Activated T-helper 17 cell treated with anti-CD3 and anti-CD28 coated beads, Interleukin-2, amount 50 U/mL, for 72 hours (primary cell): ENCODE measurements at regions not wholly inside any gene's neighbourhood (a gene's known extent, or its start where the extent isn't known, plus 50 kb on each side); places are given as distances from the start of the nearest gene placed in this dataset.
"Not testable (repeated sequence)": the region's sequence is repeated elsewhere in the genome, so short reads cannot be mapped to it uniquely, and the experiment has no call there.

Experiments
- ATAC-seq: fragments of 150-1000 bp; cut with Tn5 transposase; replicated peaks from 2 replicates; pipeline ENCODE4 v1.10.0; 2021; ENCODE audit warnings: mild to moderate bottlenecking, moderate library complexity
- H3K27ac Mint-ChIP-seq: one replicate; pipeline ENCODE4 v1.8.0; 2022; ENCODE audit warnings: mixed read lengths
- H3K27me3 Mint-ChIP-seq: one replicate; pipeline ENCODE4 v1.8.0; 2022; ENCODE audit warnings: mixed read lengths
- H3K36me3 Mint-ChIP-seq: one replicate; pipeline ENCODE4 v1.8.0; 2022; ENCODE audit warnings: low read depth, mild to moderate bottlenecking, mixed read lengths
- H3K4me1 Mint-ChIP-seq: one replicate; pipeline ENCODE4 v1.8.0; 2022; ENCODE audit warnings: mixed read lengths
- H3K4me3 Mint-ChIP-seq: one replicate; pipeline ENCODE4 v1.8.0; 2022; ENCODE audit warnings: mild to moderate bottlenecking, mixed read lengths
- H3K9me3 Mint-ChIP-seq: one replicate; pipeline ENCODE4 v1.8.0; 2022; ENCODE audit warnings: mixed read lengths

- Mint-ChIP-seq H3K4me1 (peaks cover 52% of the 10 kb centered on the region), H3K27me3 (no peaks in the 10 kb centered on the region)
These were observed 134.4 kb upstream of the CCND2 start for GRCh38 chr12:4139191-4139590.

GRCh38 chr12:4138532-4138931 is 135.0 kb upstream of the CCND2 start:
- not testable (repeated sequence) for H3K4me3 Mint-ChIP-seq, H3K9me3 Mint-ChIP-seq, ATAC-seq, H3K36me3 Mint-ChIP-seq, H3K27ac Mint-ChIP-seq, H3K27me3 Mint-ChIP-seq
- peaks cover 45% of the 10 kb centered on the region for H3K4me1 Mint-ChIP-seq

More at GRCh38 chr12:4139191-4139590, 134.4 kb upstream of the CCND2 start:
- Mint-ChIP-seq H3K27ac (no peak overlapping the region), H3K36me3 (no peaks in the 10 kb centered on the region), H3K9me3 (no peaks in the 10 kb centered on the region), H3K4me3 (no peak overlapping the region)
- ATAC-seq, result no peak

GRCh38 chr12:4138051-4138450 is 135.5 kb upstream of the CCND2 start:
- Mint-ChIP-seq H3K27me3 (no peaks in the 10 kb centered on the region), H3K4me1 (peaks cover 43% of the 10 kb centered on the region), H3K36me3 (no peaks in the 10 kb centered on the region), H3K4me3 (no peak overlapping the region), H3K9me3 (no peaks in the 10 kb centered on the region), H3K27ac (no peak overlapping the region)
- no peak for ATAC-seq

- Mint-ChIP-seq H3K27ac (no peak overlapping the region), H3K9me3 (no peaks in the 10 kb centered on the region), H3K27me3 (no peaks in the 10 kb centered on the region), H3K36me3 (no peaks in the 10 kb centered on the region), H3K4me1 (peaks cover 37% of the 10 kb centered on the region), H3K4me3 (no peak overlapping the region)
- no peak for ATAC-seq
These were observed 136.1 kb upstream of the CCND2 start for GRCh38 chr12:4137441-4137840.

- peak overlapping the region; percentile 74 for H3K27ac Mint-ChIP-seq
- peaks cover 34% of the 10 kb centered on the region for H3K4me1 Mint-ChIP-seq
- H3K27me3 Mint-ChIP-seq, result no peaks in the 10 kb centered on the region
- H3K9me3 Mint-ChIP-seq, result no peaks in the 10 kb centered on the region
- H3K4me3 Mint-ChIP-seq, result peak overlapping the region; percentile 59
- H3K36me3 Mint-ChIP-seq, result no peaks in the 10 kb centered on the region
- no peak for ATAC-seq
These were observed 136.5 kb upstream of the CCND2 start for GRCh38 chr12:4137015-4137414.

- ATAC-seq, result peak; percentile 96
These were observed 137.5 kb upstream of the CCND2 start for GRCh38 chr12:4135919-4136605.

GRCh38 chr12:4134448-4135263 is 138.9 kb upstream of the CCND2 start:
- Mint-ChIP-seq H3K9me3 (no peaks in the 10 kb centered on the region), H3K4me1 (peaks cover 27% of the 10 kb centered on the region), H3K36me3 (no peaks in the 10 kb centered on the region), H3K4me3 (no peak overlapping the region), H3K27ac (no peak overlapping the region), H3K27me3 (no peaks in the 10 kb centered on the region)
- no peak for ATAC-seq

More at GRCh38 chr12:4135919-4136605, 137.5 kb upstream of the CCND2 start:
- peaks cover 34% of the 10 kb centered on the region for H3K4me1 Mint-ChIP-seq
- peak overlapping the region; percentile 59 for H3K4me3 Mint-ChIP-seq
- H3K27me3 Mint-ChIP-seq, result no peaks in the 10 kb centered on the region
- peak overlapping the region; percentile 74 for H3K27ac Mint-ChIP-seq
- no peaks in the 10 kb centered on the region for H3K36me3 Mint-ChIP-seq
- no peaks in the 10 kb centered on the region for H3K9me3 Mint-ChIP-seq

- no peaks in the 10 kb centered on the region for H3K27me3 Mint-ChIP-seq
- ATAC-seq, result no peak
- H3K27ac Mint-ChIP-seq, result no peak overlapping the region
- H3K4me1 Mint-ChIP-seq, result peaks cover 27% of the 10 kb centered on the region
- no peaks in the 10 kb centered on the region for H3K36me3 Mint-ChIP-seq
- H3K4me3 Mint-ChIP-seq, result no peak overlapping the region
- no peaks in the 10 kb centered on the region for H3K9me3 Mint-ChIP-seq
These were observed 139.7 kb upstream of the CCND2 start for GRCh38 chr12:4133636-4134447.

GRCh38 chr12:4133029-4133428 is 140.5 kb upstream of the CCND2 start:
- Mint-ChIP-seq H3K27ac (no peak overlapping the region), H3K4me3 (no peak overlapping the region), H3K36me3 (no peaks in the 10 kb centered on the region), H3K9me3 (no peaks in the 10 kb centered on the region), H3K4me1 (peaks cover 27% of the 10 kb centered on the region), H3K27me3 (no peaks in the 10 kb centered on the region)
- no peak for ATAC-seq

- ATAC-seq, result no peak
- H3K27ac Mint-ChIP-seq, result peak overlapping the region; percentile 45
- peaks cover 8% of the 10 kb centered on the region for H3K27me3 Mint-ChIP-seq
- H3K36me3 Mint-ChIP-seq, result no peaks in the 10 kb centered on the region
- H3K4me3 Mint-ChIP-seq, result no peak overlapping the region
- H3K9me3 Mint-ChIP-seq, result peaks cover 4% of the 10 kb centered on the region
- H3K4me1 Mint-ChIP-seq, result peaks cover 28% of the 10 kb centered on the region
These were observed 152.0 kb upstream of the CCND2 start for GRCh38 chr12:4121506-4122020.

- Mint-ChIP-seq H3K4me1 (peaks cover 33% of the 10 kb centered on the region), H3K4me3 (no peak overlapping the region), H3K27ac (peak overlapping the region; percentile 45), H3K36me3 (no peaks in the 10 kb centered on the region), H3K9me3 (peaks cover 4% of the 10 kb centered on the region), H3K27me3 (peaks cover 11% of the 10 kb centered on the region)
- no peak for ATAC-seq
These were observed 153.1 kb upstream of the CCND2 start for GRCh38 chr12:4120316-4120917.

GRCh38 chr12:4119157-4119761 is 154.3 kb upstream of the CCND2 start:
- H3K27ac Mint-ChIP-seq, result peak overlapping the region; percentile 87
- peak; percentile 88 for ATAC-seq
- H3K9me3 Mint-ChIP-seq, result peaks cover 4% of the 10 kb centered on the region
- H3K4me3 Mint-ChIP-seq, result peak overlapping the region; percentile 76
- no peaks in the 10 kb centered on the region for H3K36me3 Mint-ChIP-seq
- H3K4me1 Mint-ChIP-seq, result peaks cover 39% of the 10 kb centered on the region
- H3K27me3 Mint-ChIP-seq, result peaks cover 14% of the 10 kb centered on the region

- Mint-ChIP-seq H3K27me3 (peaks cover 14% of the 10 kb centered on the region), H3K36me3 (no peaks in the 10 kb centered on the region), H3K4me3 (peak overlapping the region; percentile 76), H3K27ac (peak overlapping the region; percentile 87), H3K4me1 (peaks cover 39% of the 10 kb centered on the region), H3K9me3 (peaks cover 4% of the 10 kb centered on the region)
- peak; percentile 50 for ATAC-seq
These were observed 154.9 kb upstream of the CCND2 start for GRCh38 chr12:4118601-4119156.
